ENCODE measurements at regions not wholly inside any gene's neighbourhood (a gene's known extent, or its start where the extent isn't known, plus 50 kb on each side); places are given as distances from the start of the nearest gene placed in this dataset.
"Not testable (repeated sequence)": the region's sequence is repeated elsewhere in the genome, so short reads cannot be mapped to it uniquely, and the experiment has no call there.

DNA sequence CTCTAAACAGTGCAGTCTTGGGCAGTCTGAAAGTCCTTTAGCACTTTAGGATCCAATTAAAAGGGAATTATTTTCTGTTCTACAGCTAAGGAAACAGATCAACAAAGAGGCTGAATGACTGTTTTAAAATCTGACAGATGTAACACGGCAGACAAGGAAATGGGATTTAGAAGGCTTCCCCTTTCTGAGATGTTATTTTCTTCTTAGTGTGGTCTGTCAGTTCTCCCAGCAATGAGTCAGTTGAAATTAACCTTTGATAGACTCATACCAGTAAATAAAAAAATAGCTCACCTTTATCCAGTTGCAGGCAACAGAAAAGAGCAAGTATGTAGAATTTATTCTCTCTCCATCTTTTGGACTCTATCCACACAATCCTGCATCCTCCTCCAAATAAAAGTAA is 98.1 kb downstream of the NEDD1 start:
- no peak for DNase-seq (ENCODE audit: insufficient read length, low spot score)
- FAIRE-seq = no peak

DNA sequence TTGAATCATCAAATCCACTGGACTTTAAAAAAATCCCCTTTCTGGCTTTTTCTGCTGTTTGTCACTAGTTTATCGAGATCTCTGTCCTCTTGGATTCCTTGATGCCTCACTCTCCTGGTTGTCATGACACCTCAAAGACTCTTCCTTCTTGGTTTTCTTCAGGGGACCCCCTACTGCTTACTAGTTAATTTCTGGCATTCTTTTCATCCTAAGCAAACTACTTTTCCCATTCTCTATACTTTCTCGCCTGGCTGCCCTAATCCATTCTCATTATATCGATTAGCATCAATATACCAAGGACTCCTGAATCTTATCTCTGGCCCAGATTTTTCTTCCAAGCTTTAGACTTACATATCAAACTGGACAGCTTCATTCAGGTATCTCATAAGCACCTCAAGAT is 98.6 kb downstream of the NEDD1 start:
- FAIRE-seq (no peak), DNase-seq (ENCODE audit: insufficient read length, low spot score) (no peak)

DNA sequence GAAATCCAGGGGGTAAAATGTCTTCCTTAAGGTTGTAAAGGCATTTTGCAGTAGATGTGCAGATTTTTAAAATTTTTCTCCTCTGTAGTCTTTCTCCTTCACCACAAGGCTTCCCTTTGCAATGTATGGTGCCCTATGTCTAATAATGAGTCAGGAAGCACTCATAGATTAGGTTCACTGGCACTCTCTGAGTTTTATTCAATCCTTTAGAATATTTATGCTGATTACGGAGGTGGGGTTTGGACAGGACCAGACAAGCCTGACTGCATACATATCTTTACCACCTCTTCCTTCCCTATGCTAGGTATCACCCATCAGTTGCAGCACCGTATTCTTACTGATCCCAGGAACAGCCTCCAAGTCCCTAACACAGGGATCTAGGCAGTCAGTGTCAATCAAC is 99.5 kb downstream of the NEDD1 start:
- DNase-seq (ENCODE audit: insufficient read length, low spot score) (no peak), FAIRE-seq (no peak)

DNA sequence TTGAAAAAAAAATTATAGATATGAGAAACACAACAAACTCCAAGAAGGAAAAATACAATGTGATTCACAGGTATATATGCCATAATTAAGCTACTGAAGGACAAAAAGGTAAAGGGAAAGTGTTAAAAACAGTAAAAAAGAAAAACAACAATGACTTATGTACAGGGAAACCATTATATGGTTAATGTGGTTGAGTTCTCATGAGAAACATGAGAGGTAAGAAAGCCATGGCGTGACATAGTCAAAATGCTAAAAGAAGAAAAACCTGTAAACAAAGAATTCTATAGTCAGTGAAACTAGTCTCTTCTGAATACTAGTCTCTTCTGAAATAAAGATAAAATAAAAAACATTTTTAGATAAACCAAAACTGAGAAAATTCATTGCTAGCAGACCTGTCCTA is 109.1 kb downstream of the NEDD1 start:
- no peak for FAIRE-seq
- no peak for DNase-seq (ENCODE audit: insufficient read length, low spot score)

DNA sequence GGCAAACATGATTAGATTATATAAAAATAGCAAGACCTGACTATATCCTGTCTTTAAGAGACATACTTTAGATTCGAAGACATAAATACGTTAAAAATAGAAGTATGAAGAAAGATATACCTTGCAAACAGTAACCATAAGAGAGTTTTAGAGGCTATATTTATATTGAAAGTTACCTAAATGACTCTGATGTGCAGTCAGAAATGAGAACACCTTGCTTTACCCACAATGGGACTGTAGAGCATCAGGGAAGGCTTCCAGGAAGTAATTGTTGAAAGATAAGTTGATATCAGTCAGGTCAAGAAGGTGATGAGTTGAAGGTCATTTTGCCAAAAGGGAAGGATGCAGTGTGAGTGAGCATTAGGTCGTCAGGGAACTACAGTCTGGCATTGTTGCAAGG is 110.2 kb downstream of the NEDD1 start:
- DNase-seq (ENCODE audit: insufficient read length, low spot score) (no peak), FAIRE-seq (no peak)

DNA sequence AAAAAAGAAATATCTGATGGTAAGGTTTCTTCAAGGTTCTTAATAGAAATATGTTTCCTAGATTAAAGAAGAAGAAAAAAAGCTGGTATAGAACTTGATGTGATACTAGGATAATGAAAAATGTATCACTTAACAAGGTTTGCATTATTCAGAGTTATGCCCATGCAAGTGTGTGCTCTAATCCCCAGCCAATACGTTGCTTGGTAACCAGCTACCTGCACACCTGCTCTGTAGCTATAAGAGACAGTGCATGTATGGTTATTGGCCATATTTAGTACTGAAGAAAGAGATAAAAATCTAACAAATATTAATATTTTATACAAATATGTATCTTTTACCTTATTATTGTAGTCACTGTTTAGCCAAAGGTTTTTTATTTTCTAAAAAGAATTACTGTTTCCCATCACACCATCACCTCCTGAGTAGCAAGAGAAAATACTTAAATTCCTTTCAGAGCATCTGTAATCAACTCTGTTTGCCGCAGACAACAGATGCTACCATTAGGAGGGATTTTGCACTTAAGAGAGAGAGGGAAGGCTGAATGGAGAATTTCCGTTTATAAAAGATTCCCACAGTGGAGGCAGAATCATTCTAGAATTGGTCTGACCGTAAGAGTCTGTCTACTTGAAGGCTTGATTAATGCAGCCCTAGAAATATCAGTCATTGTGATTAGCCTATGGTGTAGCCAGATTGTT is 115.6 kb downstream of the NEDD1 start:
- no peak for FAIRE-seq
- no peak for DNase-seq (ENCODE audit: insufficient read length, low spot score)

DNA sequence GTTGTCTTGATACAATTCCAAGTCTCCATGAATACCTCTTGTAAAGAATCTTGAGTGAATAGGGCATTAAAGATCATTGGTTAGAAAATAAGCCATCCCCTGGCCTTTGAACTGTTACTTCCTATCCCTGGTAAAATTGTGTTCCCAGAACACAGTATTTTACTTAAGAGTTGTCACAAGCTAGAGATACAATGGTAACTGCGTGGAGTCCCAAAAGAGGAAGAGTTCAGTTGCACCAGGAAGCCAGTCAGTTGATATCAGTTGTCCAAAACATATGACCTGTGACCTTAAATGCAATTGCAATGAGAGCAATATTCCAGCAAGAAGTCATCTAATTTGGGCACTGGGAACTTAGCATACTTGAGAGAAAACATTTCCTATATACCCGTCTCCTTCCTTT is 117.3 kb downstream of the NEDD1 start:
- no peak for FAIRE-seq

DNA sequence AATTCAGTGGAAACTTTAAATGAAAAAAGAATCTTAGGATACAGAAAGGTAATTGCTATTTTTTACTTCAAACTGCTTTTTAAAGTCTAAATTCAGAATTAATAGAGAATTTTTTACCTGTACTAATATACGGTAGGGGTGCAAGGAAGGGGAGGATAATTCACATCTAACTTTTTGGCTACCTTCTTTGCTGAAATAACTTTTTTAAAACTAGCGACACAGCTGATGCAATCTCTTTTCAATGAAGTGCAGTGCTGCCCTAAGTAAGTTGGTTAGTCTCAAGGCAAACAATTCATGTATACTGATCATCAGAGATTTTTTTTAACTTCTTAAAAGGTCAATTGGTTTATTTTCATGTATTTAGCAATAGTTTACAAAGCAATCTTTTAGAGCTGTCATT is 119.8 kb downstream of the NEDD1 start:
- FAIRE-seq = no peak
- DNase-seq (ENCODE audit: insufficient read length, low spot score) = no peak

More for the DNA sequence above, 117.3 kb downstream of the NEDD1 start:
- DNase-seq (ENCODE audit: insufficient read length, low spot score) = no peak

DNA sequence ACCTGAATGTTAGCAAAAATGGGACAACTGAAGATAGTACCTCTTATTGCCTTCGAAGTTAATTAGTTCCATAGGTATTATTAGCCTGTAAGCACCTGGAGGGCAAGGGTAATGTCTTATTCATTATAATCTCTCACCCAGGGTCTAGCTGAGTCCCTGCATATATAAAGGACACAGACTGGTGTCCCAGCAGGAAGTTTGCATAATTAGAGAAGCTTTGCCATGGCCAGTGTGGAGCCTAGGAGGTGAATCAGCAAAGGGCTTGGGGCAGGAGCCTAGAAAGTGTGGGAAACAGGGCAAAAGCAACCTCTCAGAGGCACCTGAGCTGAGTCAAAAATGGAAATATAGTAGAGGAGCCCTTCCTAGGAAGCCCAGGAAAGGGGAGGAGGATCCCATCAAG is 120.4 kb downstream of the NEDD1 start:
- no peak for FAIRE-seq
- DNase-seq (ENCODE audit: insufficient read length, low spot score) = no peak

DNA sequence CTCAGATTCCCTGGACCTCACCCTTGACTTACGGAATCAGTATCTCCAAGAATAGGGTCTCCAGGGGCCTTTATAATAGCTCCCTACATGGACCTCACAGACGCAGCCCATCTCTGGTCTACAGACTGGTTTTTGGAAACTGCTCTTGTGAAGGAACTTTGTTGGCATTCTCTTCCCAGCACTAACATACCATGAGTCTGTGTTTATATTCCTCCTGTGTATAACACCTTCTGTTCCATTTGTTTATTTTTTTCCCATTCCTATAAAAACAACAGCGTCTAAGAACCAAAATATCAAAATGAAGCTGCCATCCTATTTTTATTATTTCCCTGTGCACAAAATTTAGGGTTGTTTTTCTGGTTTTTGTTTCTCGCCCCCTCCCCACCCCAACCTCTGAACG is 131.1 kb downstream of the NEDD1 start:
- DNase-seq (ENCODE audit: insufficient read length, low spot score) = no peak

DNA sequence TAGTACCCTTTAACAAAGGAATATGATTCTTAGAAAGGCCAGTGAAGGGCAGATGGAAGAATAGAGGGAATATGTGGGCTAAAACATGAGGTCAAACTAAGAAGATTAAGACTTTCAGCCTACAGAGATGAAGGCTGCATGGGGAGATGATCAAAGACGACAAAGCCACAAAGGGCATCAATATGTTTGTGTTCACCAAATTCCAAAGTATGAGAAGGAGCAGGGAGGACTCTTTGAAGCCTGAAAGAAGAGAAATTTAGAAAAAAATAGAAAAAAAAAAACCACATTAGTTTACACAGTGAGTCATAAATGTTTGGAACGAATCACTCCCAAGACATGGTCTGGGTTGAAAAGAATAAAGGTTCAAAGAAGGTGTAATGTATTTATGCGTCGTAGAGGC is 131.8 kb downstream of the NEDD1 start:
- FAIRE-seq = no peak
- no peak for DNase-seq (ENCODE audit: insufficient read length, low spot score)

More for the DNA sequence above, 131.1 kb downstream of the NEDD1 start:
- no peak for FAIRE-seq

DNA sequence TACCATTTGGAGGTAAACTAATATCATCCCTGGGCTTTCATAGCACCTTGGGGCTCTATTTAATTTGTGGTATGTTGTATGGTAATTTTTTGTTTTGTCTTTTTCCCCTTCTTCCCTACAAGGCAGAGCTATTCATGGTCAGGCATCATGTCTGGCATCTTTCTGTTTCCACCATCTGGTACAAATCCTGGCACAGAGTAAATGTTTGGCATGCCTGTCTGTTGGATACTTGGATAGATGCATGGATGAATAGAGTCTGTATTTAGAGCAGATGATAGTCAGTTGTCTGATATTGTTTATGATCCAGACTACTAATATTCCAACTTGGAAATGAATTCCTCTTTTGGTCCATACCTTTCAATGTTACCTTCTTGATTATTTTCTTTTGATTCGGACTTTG is 139.8 kb downstream of the NEDD1 start:
- no peak for DNase-seq (ENCODE audit: insufficient read length, low spot score)
- no peak for FAIRE-seq

DNA sequence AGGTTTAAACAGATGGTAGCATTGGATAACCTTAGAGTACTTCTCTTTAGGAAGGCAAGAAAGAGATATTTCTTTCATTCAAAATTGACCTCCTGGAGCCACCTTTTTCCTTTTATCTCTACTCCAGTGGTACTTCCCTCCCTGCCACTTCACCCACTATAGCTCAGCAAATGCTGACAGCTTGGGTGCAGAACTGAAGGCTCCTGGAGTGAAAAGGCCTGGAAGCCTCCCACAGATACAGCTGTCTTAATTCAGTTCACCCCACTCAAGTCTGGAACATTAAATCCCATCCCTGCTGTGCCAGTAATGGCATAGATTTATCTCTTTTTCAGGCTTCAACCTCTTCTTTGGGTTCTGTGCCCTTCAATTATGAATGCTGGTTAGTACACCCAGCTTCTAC is 140.3 kb downstream of the NEDD1 start:
- FAIRE-seq = no peak
- DNase-seq (ENCODE audit: insufficient read length, low spot score) = no peak

DNA sequence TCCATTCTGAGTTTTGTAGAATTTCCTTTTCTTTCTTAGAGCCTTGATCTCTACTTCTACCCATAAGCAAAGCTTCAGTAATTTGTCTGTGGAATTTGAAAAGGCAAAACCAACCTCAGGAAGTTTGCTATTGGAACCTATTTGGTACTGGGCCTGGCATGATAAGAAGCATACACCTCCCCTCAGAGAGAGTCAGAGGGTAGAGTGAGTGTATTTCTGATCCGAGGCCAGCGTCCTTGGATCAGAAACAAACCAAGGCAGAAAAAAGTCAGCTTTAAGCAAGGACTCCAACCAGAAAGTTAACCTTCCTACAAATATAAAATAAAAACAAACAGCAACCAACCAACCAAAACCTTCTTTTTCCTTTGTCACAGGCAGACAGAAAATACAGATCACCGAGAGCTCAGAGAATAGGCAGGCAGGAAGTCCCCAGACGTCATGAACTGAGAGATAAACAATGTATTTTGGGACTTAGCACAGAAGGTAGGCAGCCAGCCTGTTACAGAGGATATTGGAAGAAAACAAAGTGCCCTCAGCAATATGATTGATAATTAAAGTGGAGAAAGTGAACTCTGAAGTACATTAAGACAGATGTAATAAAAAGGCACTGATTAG is 141.5 kb downstream of the NEDD1 start:
- FAIRE-seq = no peak
- no peak for DNase-seq (ENCODE audit: insufficient read length, low spot score)

DNA sequence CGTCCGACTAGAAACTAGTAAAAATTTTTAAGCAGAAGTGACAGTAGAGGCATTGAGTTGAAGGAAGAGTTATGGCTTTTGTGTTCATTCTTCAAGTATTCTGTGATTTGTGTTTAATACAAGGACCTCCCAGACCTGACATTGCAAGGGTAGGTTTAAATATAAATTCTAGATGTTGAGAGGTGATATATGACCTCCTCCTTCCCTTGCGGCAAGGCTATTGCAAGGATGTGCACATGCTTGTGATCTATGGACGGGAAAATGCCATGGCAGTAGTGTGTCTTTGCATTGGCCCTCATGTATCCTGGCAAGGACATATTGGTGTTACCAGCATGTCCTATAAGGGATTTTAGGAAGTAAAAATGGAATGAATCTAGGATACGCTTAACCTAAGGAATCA is 143.5 kb downstream of the NEDD1 start:
- FAIRE-seq (no peak), DNase-seq (ENCODE audit: insufficient read length, low spot score) (no peak)

DNA sequence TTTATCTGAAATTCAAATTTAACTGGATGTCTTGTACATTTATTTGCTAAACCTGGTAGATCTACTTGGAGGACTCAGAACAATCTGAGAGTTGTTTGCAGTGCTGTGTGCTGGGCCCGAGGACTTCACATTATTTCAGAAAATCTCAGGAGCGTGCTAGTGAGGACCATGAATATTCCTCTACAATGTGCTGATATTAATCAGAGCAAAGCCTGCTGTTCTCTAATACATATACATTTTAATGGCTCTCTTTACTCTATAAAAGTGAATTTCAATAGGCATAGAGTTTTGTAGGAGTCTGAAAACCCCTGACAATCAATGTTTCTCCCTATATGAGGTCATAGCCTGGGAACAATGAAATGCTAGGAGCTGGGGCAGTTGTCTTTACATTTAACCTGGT is 144.3 kb downstream of the NEDD1 start:
- DNase-seq (ENCODE audit: insufficient read length, low spot score) (no peak), FAIRE-seq (no peak)

DNA sequence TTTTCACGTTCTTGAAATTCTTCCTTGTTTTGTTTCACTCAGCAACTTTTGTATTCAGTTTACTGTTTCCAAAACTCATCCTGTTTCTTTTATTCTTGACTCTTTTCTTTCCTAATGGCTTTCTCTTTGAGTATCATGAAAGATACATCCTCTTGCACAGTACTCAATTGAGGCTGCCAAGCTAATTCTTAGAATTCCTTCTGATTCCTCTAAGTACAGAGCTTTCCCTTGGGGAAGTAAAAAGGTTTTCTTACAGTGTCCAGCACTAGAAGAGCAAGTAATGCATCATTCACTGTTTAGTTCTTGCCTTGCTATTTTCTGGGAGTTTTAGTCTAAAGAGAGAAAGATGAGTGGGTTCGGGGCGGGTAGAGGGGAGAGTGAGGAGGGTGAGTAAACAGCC is 154.1 kb downstream of the NEDD1 start:
- FAIRE-seq (no peak), DNase-seq (ENCODE audit: insufficient read length, low spot score) (no peak)

DNA sequence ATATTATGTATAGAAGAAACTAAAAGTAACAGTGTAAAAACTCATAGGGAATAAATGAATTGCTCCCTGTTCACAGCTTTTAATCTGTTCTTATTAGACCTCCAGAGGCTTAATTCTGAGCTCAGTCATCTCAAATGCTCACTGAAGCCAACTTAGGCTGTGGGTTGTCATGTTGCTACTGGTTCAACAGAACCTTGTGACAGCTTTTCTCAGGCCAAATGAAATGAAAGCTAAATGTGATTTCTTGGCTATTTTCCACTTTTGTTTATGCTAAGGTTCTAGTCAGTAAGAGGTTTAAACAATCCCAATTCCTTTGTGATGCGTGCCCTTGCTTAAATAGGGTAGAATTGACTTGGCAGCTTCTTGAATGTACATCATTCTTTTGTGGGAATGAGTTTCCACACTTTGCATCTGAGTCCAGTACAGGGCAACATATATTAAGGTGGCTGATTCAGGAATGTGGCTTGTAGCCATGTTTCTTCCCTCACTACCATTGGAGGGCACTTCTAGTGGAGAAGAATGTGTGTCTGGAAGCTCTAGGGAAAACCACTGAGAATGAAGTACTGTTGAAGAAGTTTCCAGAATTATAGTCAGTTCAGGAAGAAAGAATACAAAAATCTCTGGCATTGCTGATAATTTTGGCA is 156.4 kb downstream of the NEDD1 start:
- FAIRE-seq (no peak), DNase-seq (ENCODE audit: insufficient read length, low spot score) (no peak)

DNA sequence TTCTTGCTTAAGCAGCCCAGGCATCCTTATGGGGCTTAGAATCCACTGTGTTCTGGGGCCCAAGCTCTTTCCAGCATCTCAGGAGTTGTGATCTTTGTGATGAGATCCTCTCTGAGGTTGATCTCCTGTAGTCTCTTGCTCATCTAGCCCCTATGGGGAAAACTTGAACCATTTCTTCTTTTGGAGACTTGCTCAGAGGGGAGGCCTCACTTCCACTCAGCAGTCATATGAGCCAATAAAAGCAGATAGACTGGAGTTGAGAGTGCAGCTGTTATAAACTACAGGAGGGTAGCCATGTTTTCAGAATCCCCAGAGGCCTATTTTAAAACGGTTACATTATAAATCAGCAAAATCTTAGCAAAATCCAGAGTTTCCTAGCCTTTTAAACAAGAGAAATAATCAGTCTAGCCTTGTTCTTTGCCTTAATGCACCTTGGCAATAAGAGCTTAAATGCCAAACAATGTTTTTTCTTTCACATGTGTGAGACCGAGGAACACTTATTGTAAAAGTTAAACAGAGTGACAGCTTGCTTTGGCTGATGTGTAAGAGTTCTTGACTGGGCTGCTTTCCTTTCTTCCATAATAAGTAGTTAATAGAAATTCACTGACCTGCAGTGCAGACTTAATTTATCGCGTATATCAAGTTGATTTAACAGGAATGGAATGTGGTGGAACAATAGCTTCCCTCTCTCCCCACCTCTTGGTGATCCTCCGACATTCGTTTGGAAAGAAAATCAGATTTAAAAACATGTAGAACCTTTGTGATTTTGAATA is 168.3 kb downstream of the NEDD1 start:
- DNase-seq (ENCODE audit: insufficient read length, low spot score) = no peak
- FAIRE-seq = no peak

DNA sequence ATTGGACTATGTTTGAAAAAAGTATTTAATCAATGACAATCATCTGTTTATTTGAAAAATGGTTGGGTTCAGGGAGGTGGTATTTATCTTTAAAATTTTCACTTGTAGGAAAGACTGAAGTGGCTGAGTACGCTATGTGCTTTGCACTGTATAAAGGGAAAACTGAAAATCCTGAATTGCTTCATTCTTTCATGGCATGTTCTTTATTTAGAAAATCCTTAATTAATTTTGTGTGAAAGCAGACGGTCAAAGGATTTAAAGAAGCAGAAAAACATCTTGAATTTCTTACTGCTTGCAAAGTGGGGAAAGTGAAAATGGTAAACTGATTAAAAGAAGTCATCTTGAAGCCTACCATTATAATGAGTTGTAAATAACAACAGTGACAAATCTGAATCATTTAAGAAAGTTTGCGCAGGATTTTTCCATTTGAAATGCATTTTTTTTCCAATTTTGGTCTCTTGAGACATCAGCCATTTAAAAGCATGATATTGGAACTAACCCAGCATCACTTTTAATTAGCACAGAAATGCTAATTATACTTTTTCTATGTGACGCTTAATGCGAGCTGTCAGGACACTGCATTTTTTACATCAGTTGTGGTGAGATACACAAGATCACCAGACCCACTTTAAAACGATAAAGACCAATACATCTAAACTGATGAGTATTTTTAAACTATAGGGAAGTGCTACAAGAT is 169.0 kb downstream of the NEDD1 start:
- FAIRE-seq (no peak), DNase-seq (ENCODE audit: insufficient read length, low spot score) (no peak)

DNA sequence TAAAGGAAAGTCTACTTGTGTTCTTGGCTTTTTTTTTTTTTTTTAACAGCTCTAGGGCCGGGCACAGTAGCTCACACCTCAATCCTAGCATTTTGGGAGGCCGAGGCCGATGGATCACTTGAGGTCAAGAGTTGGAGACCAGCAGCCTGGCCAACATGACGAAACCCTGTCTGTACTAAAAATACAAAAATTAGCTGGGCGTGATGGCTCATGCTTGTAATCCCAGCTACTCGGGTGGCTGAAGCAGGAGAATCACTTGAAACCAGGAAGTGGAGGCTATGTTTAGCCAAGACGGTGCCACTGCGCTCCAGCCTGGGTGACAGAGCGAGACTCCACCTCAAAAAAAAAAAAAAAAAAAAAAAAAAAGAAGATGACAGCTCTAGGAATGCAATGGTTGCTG is 169.9 kb downstream of the NEDD1 start:
- not testable (repeated sequence) for DNase-seq (ENCODE audit: insufficient read length, low spot score)

More for the DNA sequence above, 169.9 kb downstream of the NEDD1 start:
- not testable (repeated sequence) for FAIRE-seq
